Epidermal melanocyte (primary cell): ENCODE measurements at regions not wholly inside any gene's neighbourhood (a gene's known extent, or its start where the extent isn't known, plus 50 kb on each side); places are given as distances from the start of the nearest gene placed in this dataset.
A peak's percentile ranks its signal among the peaks of the same experiment; 100 is the strongest.
"Not testable (repeated sequence)": the region's sequence is repeated elsewhere in the genome, so short reads cannot be mapped to it uniquely, and the experiment has no call there.

Experiments
- DNase-seq: peaks from one replicate; pipeline ENCODE4 v3.0.0; 2011; ENCODE audit warnings: low spot score; ENCODE audit not compliant: insufficient read length

- DNase-seq = no peak
Measured at GRCh38 chr22:17318817-17319216, 50.4 kb upstream of the CECR2 start.

- DNase-seq = no peak
Measured at GRCh38 chr22:17315310-17315709, 54.0 kb upstream of the CECR2 start.

GRCh38 chr22:17314487-17314886, 54.8 kb upstream of the CECR2 start:
- no peak for DNase-seq

- DNase-seq = no peak
Measured at GRCh38 chr22:17313626-17314025, 55.6 kb upstream of the CECR2 start.

GRCh38 chr22:17307566-17307965, 61.7 kb upstream of the CECR2 start:
- no peak for DNase-seq

- DNase-seq = no peak
Measured at GRCh38 chr22:17305076-17305475, 64.2 kb upstream of the CECR2 start.

GRCh38 chr22:17303840-17304779, 65.2 kb upstream of the CECR2 start:
- DNase-seq = no peak

- DNase-seq = no peak
Measured at GRCh38 chr22:17303441-17303839, 65.8 kb upstream of the CECR2 start.

- DNase-seq = no peak
Measured at GRCh38 chr22:17302616-17303015, 66.6 kb upstream of the CECR2 start.

- DNase-seq = no peak
Measured at GRCh38 chr22:17300926-17301325, 68.3 kb upstream of the CECR2 start.

- DNase-seq = not testable (repeated sequence)
Measured at GRCh38 chr22:17298805-17299502, 70.3 kb upstream of the CECR2 start.

- no peak for DNase-seq
Measured at GRCh38 chr22:17285656-17286055, 66.4 kb upstream of the ADA2 start.

- DNase-seq = no peak
Measured at GRCh38 chr22:17284888-17285287, 65.7 kb upstream of the ADA2 start.

GRCh38 chr22:17284466-17284865, 65.2 kb upstream of the ADA2 start:
- no peak for DNase-seq

GRCh38 chr22:17283865-17284264, 64.6 kb upstream of the ADA2 start:
- not testable (repeated sequence) for DNase-seq

- no peak for DNase-seq
Measured at GRCh38 chr22:17283423-17283822, 64.2 kb upstream of the ADA2 start.

- no peak for DNase-seq
Measured at GRCh38 chr22:17281440-17281841, 62.2 kb upstream of the ADA2 start.

- peak; percentile 5 for DNase-seq
Measured at GRCh38 chr22:17281026-17281425, 61.8 kb upstream of the ADA2 start.

GRCh38 chr22:17272511-17272991, 53.3 kb upstream of the ADA2 start:
- DNase-seq = no peak

- DNase-seq = no peak
Measured at GRCh38 chr22:17271711-17272451, 52.6 kb upstream of the ADA2 start.

GRCh38 chr22:17269607-17270261, 50.5 kb upstream of the ADA2 start:
- DNase-seq = no peak
